Astrocyte of the cerebellum (primary cell): ENCODE measurements at regions not wholly inside any gene's neighbourhood (a gene's known extent, or its start where the extent isn't known, plus 50 kb on each side); places are given as distances from the start of the nearest gene placed in this dataset.

Experiments
- DNase-seq: peaks from one replicate; pipeline ENCODE4 v3.0.0-alpha.2; 2011; ENCODE audit warnings: low read depth
- H3K4me3 ChIP-seq: 2 replicates; pipeline ENCODE4 v1.5.1; 2011; ENCODE audit warnings: mild to moderate bottlenecking, low read depth, low read length, moderate library complexity
- in situ Hi-C: cut with HindIII; loops from 2 replicates; pipeline ENCODE4 v1.10.0; 2017; ENCODE audit warnings: low sequenced_read_pairs
- TF ChIP-seq, protein P1 (sequence below): IDR thresholded peaks from 2 replicates; pipeline ENCODE4 v1.5.1; 2012; ENCODE audit warnings: low read length, low read depth, moderate library complexity, mild to moderate bottlenecking; ENCODE audit errors: missing control alignments

DNA sequence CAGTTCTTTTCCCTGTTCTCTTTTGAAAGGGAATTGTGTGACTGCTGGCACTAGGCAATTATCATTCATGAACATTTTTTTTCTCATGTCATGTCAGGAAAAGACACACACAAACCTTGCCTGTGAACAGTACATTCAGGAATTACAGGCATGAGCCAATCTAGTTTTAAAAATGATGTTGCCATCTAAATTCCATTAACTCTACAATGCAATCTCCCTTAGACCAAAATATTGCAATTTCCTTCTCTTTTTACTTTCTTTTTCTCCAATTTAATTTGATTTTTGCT, 127.5 kb upstream of the STMND1 start:
- no peak overlapping the region for H3K4me3 ChIP-seq
- in situ Hi-C loops = no loop called here
- no peak for DNase-seq
- TF ChIP-seq, protein P1, sequence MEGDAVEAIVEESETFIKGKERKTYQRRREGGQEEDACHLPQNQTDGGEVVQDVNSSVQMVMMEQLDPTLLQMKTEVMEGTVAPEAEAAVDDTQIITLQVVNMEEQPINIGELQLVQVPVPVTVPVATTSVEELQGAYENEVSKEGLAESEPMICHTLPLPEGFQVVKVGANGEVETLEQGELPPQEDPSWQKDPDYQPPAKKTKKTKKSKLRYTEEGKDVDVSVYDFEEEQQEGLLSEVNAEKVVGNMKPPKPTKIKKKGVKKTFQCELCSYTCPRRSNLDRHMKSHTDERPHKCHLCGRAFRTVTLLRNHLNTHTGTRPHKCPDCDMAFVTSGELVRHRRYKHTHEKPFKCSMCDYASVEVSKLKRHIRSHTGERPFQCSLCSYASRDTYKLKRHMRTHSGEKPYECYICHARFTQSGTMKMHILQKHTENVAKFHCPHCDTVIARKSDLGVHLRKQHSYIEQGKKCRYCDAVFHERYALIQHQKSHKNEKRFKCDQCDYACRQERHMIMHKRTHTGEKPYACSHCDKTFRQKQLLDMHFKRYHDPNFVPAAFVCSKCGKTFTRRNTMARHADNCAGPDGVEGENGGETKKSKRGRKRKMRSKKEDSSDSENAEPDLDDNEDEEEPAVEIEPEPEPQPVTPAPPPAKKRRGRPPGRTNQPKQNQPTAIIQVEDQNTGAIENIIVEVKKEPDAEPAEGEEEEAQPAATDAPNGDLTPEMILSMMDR = no peak

- H3K4me3 ChIP-seq = no peak overlapping the region
- DNase-seq = no peak
- in situ Hi-C loops = no loop called here
- TF ChIP-seq, protein P1 = no peak
These were observed 128.1 kb upstream of the STMND1 start for GRCh38 chr6:16973545-16974386.

GRCh38 chr6:16973051-16973450, 128.8 kb upstream of the STMND1 start:
- in situ Hi-C loops = no loop called here
- H3K4me3 ChIP-seq = no peak overlapping the region
- DNase-seq = no peak
- TF ChIP-seq, protein P1 = no peak

GRCh38 chr6:16972535-16972934, 129.3 kb upstream of the STMND1 start:
- in situ Hi-C loops = no loop called here
- no peak overlapping the region for H3K4me3 ChIP-seq
- no peak for DNase-seq
- TF ChIP-seq, protein P1 = no peak

GRCh38 chr6:16969699-16970655, 131.9 kb upstream of the STMND1 start:
- DNase-seq = no peak
- no peak overlapping the region for H3K4me3 ChIP-seq
- in situ Hi-C loops = no loop called here
- TF ChIP-seq, protein P1 = no peak

DNA sequence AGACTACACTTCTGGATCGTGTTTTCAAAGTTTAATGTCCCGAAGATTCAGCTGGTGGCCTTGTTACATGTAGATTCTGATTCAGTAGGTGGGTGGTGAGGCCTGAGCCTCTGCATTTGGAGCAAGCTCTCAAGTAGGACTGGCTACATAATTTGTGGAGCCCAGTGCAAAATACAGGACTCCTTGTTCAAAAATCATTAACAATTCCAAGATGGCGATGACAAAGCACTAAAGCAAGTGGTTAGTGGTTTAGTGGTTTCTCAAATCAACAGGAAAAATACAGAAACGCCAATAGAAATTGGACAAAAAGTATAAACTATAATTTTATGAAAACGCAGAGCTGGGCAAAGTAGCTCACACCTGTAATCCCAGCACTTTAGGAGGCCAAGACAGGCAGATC, 133.7 kb upstream of the STMND1 start:
- TF ChIP-seq, protein P1 = no peak
- no peak for DNase-seq
- no peak overlapping the region for H3K4me3 ChIP-seq
- in situ Hi-C loops = no loop called here
